ENCODE measurements at regions not wholly inside any gene's neighbourhood (a gene's known extent, or its start where the extent isn't known, plus 50 kb on each side); places are given as distances from the start of the nearest gene placed in this dataset.

DNA sequence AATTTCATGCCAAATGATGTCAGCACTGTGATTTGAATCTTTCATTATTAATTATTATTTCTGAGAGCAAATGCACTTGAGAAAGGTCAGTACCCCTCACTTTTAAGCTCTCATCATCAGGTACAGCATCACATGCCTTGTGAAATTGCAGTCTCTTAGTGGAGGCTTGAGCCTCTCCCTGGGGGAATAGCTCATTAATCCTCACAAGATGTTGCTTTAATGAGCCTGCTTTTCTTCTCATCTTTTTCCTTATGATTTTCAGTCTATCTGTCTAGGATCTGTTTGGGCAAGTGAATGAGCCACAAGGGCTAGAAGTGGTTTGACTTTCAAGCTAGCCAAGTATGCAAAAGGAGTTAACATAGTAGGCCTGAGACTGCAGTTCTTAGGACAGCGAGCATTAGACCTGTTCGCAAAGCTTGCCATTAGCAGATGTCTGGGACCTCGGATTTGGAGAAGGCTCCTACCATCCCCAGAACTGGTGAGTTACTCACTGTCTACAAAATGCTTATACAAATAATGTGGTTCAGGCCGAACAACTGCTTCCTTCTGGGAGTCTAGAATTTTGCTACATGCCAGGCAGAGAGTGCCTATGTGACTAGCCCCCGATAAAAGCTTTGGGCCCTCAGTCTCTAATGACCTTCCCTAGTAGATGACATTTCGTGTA is 174.5 kb downstream of the IL15 start:
- TF ChIP-seq POLR2A (IDR thresholded peaks at IDR 0.05; ENCODE audit: low read length), result no peak
- no peak for TF ChIP-seq GATA1 (IDR thresholded peaks at IDR 0.05; ENCODE audit: low read depth, low read length)
